ENCODE measurements at regions not wholly inside any gene's neighbourhood (a gene's known extent, or its start where the extent isn't known, plus 50 kb on each side); places are given as distances from the start of the nearest gene placed in this dataset.

- no peak for TF ChIP-seq CTCF (IDR thresholded peaks at IDR 0.05; ENCODE audit: low read length)
- no peak for TF ChIP-seq EZH2 (IDR thresholded peaks at IDR 0.05; ENCODE audit: borderline replicate concordance, low read length)
- Histone ChIP-seq H3K9me3 (ENCODE audit: low read length) (no peaks in the 10 kb centered on the region), H3K27me3 (ENCODE audit: insufficient read depth, low read length) (no peaks in the 10 kb centered on the region), H3K9ac (ENCODE audit: low read length) (no peak overlapping the region), H2AFZ (ENCODE audit: low read length) (no peak overlapping the region), H3F3A (ENCODE audit: insufficient read depth, low read length) (no peaks in the 10 kb centered on the region), H3K4me3 (ENCODE audit: low read depth, low read length, poor library complexity, severe bottlenecking) (no peak overlapping the region), H3K4me2 (ENCODE audit: low read length) (no peak overlapping the region), H4K20me1 (ENCODE audit: insufficient read depth, low read length) (no peaks in the 10 kb centered on the region), H3K9me2 (ENCODE audit: low read depth, low read length) (no peaks in the 10 kb centered on the region), H3K79me2 (ENCODE audit: insufficient read depth, low read length) (no peaks in the 10 kb centered on the region), H3K4me1 (ENCODE audit: insufficient read depth, low read length, severe bottlenecking) (no peaks in the 10 kb centered on the region), H3K27ac (ENCODE audit: low read depth, low read length, poor library complexity, severe bottlenecking) (no peak overlapping the region), H3K36me3 (ENCODE audit: insufficient read depth, low read length) (no peaks in the 10 kb centered on the region)
These were observed 72.4 kb downstream of the NUDT12 start for GRCh38 chr5:103490030-103490739.

GRCh38 chr5:103489307-103489706 is 73.3 kb downstream of the NUDT12 start:
- Histone ChIP-seq H3K27me3 (ENCODE audit: insufficient read depth, low read length) (no peaks in the 10 kb centered on the region), H3K9me3 (ENCODE audit: low read length) (no peaks in the 10 kb centered on the region), H3K4me2 (ENCODE audit: low read length) (no peak overlapping the region), H3K79me2 (ENCODE audit: insufficient read depth, low read length) (no peaks in the 10 kb centered on the region), H4K20me1 (ENCODE audit: insufficient read depth, low read length) (no peaks in the 10 kb centered on the region), H3K27ac (ENCODE audit: low read depth, low read length, poor library complexity, severe bottlenecking) (no peak overlapping the region), H3K9ac (ENCODE audit: low read length) (no peak overlapping the region), H3K4me1 (ENCODE audit: insufficient read depth, low read length, severe bottlenecking) (no peaks in the 10 kb centered on the region), H3K9me2 (ENCODE audit: low read depth, low read length) (no peaks in the 10 kb centered on the region), H3K36me3 (ENCODE audit: insufficient read depth, low read length) (no peaks in the 10 kb centered on the region), H2AFZ (ENCODE audit: low read length) (no peak overlapping the region), H3F3A (ENCODE audit: insufficient read depth, low read length) (no peaks in the 10 kb centered on the region), H3K4me3 (ENCODE audit: low read depth, low read length, poor library complexity, severe bottlenecking) (no peak overlapping the region)
- TF ChIP-seq EZH2 (IDR thresholded peaks at IDR 0.05; ENCODE audit: borderline replicate concordance, low read length): no peak
- TF ChIP-seq CTCF (IDR thresholded peaks at IDR 0.05; ENCODE audit: low read length): no peak

GRCh38 chr5:103487822-103488493 is 74.6 kb downstream of the NUDT12 start:
- H3K4me2 ChIP-seq (ENCODE audit: low read length): no peak overlapping the region
- no peaks in the 10 kb centered on the region for H3K79me2 ChIP-seq (ENCODE audit: insufficient read depth, low read length)
- no peak overlapping the region for H3K27ac ChIP-seq (ENCODE audit: low read depth, low read length, poor library complexity, severe bottlenecking)
- H3F3A ChIP-seq (ENCODE audit: insufficient read depth, low read length): no peaks in the 10 kb centered on the region
- H3K9ac ChIP-seq (ENCODE audit: low read length): no peak overlapping the region
- H3K36me3 ChIP-seq (ENCODE audit: insufficient read depth, low read length): no peaks in the 10 kb centered on the region
- no peaks in the 10 kb centered on the region for H3K4me1 ChIP-seq (ENCODE audit: insufficient read depth, low read length, severe bottlenecking)
- no peaks in the 10 kb centered on the region for H3K9me3 ChIP-seq (ENCODE audit: low read length)
- H2AFZ ChIP-seq (ENCODE audit: low read length): no peak overlapping the region
- H4K20me1 ChIP-seq (ENCODE audit: insufficient read depth, low read length): no peaks in the 10 kb centered on the region
- H3K27me3 ChIP-seq (ENCODE audit: insufficient read depth, low read length): no peaks in the 10 kb centered on the region
- H3K4me3 ChIP-seq (ENCODE audit: low read depth, low read length, poor library complexity, severe bottlenecking): no peak overlapping the region
- H3K9me2 ChIP-seq (ENCODE audit: low read depth, low read length): no peaks in the 10 kb centered on the region
- no peak for TF ChIP-seq CTCF (IDR thresholded peaks at IDR 0.05; ENCODE audit: low read length)
- TF ChIP-seq EZH2 (IDR thresholded peaks at IDR 0.05; ENCODE audit: borderline replicate concordance, low read length): no peak

Measured in OCI-LY1 (cell line).